CD4-positive, alpha-beta T cell treated with Interleukin-6 for 4 hours (primary cell): ENCODE measurements at regions not wholly inside any gene's neighbourhood (a gene's known extent, or its start where the extent isn't known, plus 50 kb on each side); places are given as distances from the start of the nearest gene placed in this dataset.
"Not testable (repeated sequence)": the region's sequence is repeated elsewhere in the genome, so short reads cannot be mapped to it uniquely, and the experiment has no call there.

Source experiments
- DNase-seq: peaks from one replicate; pipeline ENCODE4 v3.0.0-alpha.2; 2020; ENCODE audit warnings: mixed read lengths

DNA sequence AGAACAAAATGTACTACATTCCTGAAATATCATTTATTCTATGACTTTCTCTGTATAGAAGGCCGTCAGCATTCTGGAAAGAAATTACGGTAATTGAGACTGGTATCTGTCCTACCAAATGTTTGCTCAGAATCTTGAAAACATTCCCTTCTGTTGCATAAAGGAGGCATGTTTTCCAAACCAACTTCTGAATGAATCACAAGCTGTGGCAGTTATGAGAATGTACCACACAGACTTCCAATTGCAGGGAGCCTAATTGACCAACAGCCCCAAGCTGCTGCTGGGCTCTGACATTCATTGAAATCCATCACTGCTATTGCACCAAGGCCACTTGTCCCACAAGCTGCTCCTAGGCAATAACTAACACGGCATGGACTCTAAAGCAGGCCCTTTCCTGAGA, 185.3 kb upstream of the CCDC196 start:
- no peak for DNase-seq

DNA sequence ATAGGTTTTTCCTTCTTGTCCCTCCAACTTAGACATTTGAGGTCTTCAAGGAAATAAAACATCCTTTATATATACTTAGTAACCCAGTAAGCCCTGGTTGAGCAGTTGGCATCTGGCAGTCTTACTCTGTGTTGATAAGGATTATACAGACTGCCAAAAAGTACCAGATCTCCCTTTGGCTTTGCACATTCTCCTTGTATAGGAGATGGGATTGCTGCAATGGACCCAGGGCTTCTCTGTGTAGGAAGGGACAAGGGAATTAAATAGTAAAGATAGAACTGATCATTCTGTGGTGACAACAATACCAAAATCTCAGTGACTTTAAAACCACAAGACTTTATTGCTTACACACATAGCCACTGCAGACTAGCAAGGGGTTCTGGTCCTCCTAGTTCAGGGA, 180.1 kb upstream of the CCDC196 start:
- DNase-seq, result no peak

DNA sequence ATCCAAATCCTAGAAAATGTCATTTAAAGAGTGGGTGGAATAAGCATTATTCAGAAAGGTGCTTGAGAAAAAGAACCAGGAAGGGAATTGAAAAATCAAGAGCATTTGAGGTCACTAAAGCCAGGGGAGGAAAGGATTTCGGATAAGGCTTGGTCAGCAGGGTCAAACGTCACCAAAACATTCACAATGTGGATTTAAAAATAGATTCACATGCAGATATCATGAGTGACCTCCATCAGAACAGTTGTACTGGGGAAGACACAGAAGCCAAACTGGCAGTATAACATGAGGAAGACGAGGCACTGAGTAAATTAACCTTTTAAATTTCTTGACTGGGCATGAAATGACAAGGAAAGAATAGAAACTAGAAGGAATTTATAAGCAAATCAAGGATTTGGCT, 175.1 kb upstream of the CCDC196 start:
- no peak for DNase-seq

DNA sequence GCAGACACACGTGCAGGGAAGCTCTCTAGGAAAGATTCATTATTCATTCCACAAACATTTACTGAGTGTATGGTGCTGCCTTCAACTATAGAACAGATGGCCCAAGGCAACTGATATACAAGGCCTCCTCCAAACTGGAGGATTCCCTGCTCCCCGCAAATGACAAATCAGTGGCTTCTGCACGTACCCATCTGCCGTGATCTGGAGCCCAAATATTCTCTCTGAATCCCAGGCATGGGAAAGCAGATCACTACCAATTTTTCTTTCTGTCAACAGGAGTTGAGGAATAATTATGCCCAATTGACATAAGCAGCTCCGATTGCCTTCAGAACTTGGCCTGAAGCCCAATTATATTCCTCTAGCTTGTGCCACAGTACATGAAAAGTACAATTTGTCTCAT, 174.2 kb upstream of the CCDC196 start:
- no peak for DNase-seq

DNA sequence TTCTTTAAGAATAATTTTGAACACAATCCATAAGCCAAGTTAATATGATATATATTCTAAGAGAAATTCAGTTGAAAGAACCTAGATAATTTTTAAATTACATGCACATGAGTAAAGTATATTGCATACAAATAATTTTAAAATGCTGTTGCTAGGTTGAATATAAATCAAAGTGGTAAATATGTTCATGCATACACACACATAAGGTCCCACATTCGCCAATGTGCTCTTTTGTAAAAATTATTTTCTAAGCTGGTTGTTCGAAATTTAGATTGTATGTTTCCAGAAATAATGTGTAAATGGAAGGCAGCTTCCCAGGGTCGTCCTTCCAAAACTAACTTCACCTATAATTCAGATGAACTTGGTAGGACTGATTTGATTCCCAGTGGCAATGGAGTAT, 173.7 kb upstream of the CCDC196 start:
- DNase-seq, result no peak

DNA sequence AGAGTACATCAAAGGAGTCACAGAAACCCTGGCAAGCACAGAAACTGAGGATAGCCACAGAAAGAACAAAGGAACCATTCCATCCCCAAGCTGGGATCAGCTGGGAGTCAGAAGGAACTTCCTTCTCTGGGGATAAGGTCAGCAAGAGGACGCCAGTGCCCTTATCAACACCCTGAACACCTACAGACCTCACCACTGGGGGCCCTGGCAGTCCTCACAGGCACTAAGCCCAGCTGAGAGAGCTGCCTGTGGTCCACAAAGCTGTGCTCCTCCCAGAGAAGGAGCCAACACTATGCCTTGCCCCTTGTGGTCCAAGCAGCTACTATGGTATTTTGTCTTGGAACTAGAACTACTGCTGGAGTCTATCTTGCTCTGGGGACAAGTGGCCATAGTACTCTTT, 171.1 kb upstream of the CCDC196 start:
- DNase-seq, result no peak

DNA sequence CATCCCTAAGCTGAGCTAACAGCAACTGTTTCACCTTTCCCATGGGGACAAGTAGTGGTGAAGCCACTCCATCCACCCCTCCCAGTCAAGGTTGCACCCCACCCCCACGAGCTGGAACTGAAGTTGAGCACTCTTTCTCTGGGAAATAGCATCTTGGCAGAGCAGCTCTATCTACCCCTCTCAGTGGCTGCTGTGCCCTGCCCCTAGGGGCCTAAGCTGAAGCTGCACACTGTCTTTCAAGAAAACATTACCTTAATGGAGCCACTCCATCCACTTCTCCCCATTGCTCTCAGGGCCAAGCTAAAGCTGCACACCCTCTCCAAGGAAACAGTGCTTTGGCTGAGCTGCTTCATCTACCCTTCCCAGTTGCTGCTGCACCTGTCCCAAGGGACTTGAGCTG, 170.6 kb upstream of the CCDC196 start:
- DNase-seq, result no peak

DNA sequence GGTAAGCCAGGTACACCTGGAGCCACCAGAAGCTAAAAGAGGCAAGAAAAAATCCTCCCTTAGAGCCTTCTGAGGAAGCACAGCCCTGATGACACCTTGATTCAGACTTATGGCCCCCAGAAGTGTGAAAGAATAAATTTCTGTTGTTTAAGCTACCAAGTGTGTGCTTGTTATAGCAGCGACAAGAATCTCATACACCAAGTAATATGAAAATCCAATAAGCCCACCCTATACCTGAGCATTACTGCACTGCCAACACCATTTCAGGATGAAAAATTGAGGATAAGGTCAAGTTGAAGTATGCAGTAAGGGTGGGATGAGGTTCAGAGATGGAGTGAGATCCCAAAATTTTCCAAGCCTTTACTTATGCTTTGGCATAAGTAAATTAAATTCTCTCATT, 163.6 kb upstream of the CCDC196 start:
- no peak for DNase-seq

DNA sequence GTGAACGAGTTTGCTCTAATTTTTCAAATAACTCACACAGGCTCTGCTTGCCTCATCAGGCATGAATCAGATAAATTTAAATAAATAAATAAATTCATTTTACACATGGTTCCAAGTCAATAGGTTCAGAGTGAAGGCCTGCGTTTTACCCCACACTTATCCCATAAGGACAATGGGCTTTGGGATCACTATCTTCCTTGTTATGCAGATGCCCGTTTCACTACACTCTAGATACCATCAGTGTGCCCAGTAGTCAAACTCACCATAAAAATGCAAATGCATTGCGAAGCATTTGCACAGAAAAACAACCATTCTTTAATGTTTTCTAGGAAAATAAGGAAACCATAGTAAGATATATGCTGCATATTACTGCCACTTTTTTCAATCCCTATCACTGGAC, 155.9 kb upstream of the CCDC196 start:
- no peak for DNase-seq

DNA sequence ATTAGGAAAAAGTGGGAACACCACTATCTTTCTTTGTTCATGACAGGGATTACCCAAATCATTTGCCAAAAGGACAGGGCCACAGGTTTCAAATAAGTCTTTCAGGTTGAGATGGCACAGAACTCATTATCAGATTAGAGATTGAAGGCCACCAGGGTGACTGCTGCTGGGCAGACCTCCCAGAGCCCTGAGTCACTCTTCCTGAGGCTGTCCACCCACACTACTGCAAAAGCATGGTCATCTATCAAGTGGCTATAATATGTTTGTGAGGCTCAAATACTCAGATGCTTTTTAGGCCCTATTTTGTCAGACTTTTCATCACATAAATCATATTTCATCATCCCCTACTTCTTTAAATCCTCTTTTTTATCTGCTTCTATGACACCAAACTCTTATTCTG, 155.3 kb upstream of the CCDC196 start:
- DNase-seq, result no peak

DNA sequence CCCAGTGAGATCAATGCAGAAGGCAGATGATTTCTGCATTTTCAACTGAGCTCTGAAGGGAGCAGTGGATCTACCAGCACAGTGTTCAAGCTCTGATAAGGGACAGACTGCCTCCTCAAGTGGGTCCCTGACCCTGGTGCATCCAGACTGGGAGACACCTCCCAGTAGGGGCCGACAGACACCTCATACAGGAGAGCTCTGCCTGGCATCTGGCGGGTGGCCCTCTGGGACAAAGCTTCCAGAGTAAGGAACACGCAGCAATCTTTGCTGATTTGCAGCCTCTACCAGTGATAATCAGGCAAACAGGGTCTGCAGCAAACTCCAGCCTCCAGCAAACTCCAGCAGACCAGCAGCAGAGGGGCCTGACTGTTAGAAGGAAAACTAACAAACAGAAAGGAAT, 152.9 kb upstream of the CCDC196 start:
- not testable (repeated sequence) for DNase-seq

DNA sequence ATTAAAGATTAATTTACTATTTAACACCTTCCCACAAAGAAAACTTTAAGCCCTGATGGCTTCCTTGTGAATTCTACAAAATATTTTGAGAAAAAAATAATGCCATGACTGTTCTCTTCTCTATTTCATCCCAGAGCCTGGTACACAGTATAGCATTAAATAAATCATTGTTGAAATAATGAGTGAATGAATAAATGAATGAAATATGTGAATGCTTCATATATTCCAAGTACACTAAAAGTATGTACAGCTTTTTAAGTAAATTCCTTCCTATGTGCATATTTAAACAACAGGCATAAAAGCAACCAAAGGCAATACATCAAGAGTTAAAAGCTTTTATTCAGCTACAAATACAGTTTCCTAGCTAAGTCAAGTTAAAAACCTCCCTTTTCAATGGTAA, 144.9 kb upstream of the CCDC196 start:
- no peak for DNase-seq

DNA sequence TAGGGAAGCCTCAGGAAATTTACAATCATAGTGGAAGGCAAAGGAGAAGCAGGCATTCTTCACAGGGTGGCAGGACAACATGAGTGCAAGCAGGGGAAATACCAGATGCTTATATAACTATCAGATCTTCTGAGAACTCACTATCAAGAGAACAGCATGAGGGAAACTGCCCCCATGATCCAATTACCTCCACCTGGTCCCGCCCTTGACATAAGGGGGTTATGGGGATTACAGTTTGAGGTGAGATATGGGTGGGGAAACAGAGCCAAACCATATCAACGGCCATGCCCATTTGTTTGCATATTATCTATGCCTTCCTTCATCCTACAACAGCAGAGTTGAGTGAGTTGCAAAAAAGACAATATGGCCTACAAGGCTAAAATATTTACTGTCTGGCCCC, 140.2 kb upstream of the CCDC196 start:
- DNase-seq, result no peak

DNA sequence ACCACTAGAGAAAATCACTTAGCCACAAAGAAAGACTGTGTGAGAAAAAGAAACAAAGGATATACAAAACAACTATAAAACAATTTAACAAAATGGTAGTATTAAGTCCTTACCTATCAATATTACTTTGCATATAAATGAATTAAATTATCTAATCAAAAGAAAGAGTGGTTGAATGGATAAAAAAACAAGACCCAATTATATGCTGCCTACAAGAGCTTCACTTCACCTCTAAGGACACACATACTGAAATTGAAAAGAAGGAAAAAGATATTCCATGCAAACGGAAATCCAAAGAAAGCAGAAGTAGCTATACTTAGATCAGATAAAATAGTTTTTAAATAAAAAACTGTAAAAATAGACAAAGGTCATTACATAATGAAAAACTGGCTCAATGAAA, 134.9 kb upstream of the CCDC196 start:
- DNase-seq, result no peak

DNA sequence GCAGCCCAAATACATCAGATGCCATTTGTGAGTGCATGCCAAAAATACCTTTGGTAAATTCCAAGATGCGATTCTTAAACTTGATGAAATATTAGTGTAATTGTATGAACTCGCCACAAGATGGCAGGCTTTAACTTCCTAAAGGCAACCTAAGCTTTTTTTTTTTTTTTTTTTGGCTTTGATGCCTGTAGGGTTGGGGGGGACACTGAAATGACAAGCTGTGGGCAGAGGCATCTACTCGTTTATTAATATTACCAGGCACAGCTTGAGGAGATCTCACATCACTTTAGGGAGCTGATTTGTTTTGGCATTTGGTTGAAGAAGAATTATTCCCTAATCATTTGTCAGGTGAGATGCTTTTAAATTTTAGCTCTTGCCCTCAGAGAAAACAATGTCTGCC, 126.7 kb upstream of the CCDC196 start:
- peak; percentile 44 for DNase-seq

DNA sequence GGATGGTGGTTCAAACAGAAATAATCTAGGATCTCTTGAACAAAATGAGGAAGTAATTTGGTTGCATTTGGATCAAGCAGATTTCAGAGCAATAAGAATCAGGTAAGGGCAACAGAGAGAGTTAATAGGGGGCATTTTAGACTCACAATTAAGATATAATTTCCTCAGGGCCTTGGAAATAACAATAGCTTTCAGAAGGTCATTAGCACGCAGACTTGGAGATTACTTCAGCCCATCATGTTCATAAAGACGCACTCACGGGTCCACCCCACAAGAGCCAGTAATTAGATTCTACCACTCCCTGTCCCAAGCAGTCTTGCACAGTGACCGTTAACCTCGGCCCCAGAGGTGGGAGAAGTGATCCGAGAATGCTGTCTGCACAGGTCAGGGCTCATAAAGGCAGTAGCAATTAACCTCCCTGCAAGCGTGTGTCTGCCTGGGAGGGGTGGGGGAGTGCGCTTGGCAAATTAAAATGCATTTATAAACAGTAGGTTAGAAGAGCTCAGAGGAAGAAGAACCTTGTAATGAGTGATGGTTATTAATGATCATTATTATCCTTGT, 125.7 kb upstream of the CCDC196 start:
- DNase-seq, result no peak

DNA sequence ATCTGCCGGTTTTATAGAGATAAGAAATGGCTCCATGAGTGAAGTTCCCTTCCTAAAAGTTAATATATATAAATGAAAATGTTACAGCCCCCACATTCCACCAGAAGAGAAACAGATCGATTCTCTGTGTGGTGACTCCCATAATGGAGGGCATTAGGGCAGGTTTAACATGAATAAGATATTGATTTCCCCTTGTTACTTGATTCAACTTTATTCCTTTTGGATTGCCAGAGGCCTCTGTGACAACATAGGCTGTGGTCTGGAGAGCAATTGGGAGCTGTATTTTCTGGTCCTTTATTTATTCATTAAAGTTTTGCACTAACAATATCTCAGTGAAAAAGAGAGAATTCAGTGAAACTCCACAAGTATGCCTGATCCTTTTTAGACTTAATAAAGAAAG, 125.2 kb upstream of the CCDC196 start:
- DNase-seq, result no peak

DNA sequence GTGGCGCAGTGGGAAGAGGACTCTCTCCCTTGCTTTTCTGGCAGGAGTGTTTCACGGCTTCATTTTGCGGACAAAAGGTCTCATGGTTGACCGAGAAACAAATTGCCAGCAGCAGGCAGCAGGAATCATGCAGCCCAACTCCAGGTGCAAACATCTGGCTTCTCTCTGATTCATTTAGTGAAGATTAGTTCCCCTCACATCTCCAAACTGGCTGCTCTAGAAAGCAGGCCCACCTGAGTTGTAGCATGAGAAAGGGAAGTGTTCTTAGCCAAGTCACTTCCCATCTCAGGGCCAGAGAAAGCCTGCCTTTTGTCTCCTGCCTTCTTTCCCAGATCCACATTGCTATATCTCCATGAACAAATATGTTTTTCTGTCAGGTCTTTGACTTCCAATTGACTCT, 120.8 kb upstream of the CCDC196 start:
- DNase-seq, result no peak

DNA sequence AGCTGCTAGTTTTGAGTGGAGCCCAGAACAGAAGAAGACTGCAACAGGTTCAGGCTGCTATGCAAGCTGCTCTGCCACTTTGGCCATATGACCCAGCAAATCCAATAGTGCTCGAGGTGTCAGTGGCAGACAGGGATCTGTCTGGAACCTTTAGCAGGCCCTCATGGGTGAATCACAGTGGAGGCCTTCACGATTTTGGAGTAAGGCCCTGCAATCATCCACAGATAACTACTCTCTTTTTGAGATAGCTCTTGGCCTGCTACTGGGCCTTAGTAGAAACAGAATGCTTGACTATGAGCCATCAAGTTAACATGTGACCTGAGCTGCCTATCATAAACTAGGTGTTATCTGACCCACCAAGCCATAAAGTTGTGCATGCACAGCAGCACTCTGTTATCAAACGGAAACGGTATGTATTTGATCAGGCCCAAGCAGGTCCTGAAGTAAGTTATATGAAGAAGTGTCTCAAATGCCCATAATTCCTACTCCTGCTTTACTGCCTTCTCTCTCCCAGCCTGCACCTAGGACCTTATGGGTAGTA, 116.9 kb upstream of the CCDC196 start:
- DNase-seq, result no peak

DNA sequence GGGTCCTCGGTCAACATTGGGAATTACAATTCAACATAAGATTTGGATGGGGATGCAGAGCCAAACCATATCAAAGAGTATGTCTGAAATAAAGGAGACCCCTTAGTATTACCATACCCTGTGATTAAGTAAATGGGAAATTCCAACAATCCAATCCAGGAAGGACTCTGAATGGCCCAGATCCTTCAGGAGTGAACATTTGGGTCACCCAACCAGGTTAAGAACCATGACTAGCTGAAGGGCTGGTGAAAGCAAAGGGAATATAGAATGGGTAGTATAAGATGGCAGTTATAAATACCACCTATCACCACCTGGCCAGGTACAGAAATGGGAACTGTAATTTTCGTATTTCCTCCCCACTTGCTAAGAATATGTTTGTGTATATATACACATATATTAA, 114.4 kb upstream of the CCDC196 start:
- DNase-seq, result no peak

DNA sequence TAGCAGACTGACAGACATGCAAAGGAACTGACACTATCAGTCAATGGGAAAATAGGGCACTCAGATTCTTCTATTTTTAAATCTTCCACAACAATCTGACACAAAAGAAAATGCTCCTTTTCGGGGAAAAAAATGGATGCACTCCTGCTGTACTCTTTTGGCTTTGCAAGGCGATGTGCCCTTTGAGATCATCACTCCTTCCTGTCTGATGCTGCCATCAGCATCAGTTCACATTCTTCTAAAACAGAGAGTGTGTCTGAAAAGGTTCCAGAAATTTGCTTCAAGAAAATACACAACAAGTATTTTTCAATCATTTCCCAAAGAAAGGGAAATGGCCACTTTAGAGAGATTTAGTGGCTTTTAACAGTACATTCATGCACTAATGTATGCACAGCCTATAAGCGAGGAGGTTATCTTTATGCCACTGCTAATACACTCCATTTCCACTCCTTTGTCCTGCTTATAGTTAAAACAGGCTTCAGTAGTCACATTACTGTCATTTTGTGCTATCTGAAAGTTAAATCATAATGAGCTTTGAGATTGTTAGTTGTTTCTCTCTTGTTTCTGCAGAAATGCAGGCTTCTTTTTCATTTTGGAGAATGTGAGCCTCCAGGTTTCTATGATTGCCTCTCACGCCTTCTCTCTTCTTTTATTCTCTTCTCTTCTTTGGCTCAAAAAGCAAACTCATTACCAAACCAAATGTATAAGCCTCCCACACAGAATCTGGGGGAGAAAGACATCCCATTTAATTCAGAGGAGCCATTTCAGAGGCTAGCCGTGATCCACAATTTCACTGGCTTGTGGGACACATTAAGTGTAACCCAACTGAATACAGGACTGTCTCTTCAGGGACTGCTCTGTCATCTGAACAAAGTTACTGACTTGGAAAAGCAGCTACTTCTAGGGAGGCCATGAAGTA, 110.9 kb upstream of the CCDC196 start:
- no peak for DNase-seq

DNA sequence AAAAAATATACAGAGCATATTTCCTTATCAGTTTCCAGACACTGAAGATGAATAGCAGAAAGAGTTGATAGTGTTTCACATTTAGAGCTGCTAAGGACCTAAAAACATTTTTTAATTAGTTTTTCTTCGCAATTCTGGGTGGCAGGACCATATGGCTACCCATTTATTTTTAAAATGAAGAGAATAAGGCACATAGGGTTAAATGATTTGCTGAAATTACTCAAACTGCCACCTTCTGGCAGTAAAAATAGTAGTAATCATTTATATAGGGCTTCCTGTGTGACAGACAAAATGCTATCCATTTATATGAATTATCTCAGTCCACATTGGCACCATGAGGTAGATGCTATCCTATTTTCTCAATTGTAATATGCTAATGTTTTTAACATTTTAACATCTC, 108.6 kb upstream of the CCDC196 start:
- DNase-seq, result no peak

DNA sequence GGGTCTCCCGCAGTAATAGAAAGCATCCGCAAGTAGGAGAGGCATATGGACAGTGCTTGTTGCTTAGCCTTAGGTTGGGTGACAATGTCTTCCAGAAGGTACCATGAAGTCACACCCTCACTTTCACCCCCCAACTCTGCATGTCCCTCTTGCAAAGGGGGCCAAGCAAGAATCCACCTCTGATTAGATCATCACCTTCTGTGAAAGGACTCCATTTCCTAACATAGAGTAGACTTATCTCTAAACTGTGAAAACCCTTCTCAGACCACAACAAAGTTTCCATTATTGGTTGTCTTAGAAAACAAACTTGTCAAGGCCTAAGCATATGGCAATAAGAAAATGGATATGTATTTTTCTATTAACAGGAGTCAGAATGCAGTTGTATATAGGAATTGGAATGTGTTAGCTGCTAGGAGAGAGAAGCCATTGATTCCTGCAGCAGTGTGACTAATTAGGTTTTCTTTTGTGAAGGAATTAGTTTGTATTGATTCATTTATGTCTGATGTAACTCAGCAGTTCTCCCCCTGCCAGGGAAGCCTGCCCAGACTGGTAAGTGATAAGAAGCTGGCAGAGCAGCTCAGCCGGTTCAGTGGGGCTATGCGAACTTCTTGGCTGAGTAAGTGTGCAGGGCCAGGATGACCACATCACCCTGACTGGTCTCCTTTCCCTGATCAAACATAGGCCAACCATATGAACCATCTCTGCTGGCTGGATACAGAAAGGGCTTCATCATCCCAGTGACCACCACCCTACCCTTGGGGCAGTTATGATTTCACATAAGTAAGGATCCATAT, 107.3 kb upstream of the CCDC196 start:
- DNase-seq, result no peak

DNA sequence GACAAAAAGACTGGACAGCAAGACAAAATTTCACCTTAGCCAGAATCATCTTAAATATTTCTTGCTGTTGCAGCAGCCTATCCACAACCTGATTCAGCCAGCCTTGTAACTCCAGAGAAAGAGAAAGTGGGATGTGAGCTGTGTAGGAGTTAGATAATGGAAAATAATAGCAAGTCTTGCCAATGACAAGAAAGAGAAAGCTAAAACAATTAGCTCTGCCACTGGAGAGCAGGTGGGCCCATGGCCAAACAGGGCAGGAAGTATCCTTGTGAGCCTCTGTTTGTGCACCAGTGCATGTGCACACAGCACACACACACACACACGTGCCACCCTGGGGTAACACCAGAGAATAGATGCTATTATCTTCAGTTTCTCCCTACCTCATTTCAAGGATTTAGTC, 106.0 kb upstream of the CCDC196 start:
- DNase-seq, result no peak
